NCI-H446 treated with DMSO at 0.1 percent for 48 hours (cell line): ENCODE measurements at regions not wholly inside any gene's neighbourhood (a gene's known extent, or its start where the extent isn't known, plus 50 kb on each side); places are given as distances from the start of the nearest gene placed in this dataset.
"Not testable (repeated sequence)": the region's sequence is repeated elsewhere in the genome, so short reads cannot be mapped to it uniquely, and the experiment has no call there.

Source experiments
- DNase-seq: peaks from one replicate; lab custom pipeline; 2025; lab: John Stamatoyannopoulos, UW

GRCh38 chr10:123270221-123270620 is 116.0 kb downstream of the BUB3 start:
- DNase-seq = no peak

- no peak for DNase-seq
Observed at GRCh38 chr10:123270806-123271205, 116.6 kb downstream of the BUB3 start.

GRCh38 chr10:123272171-123272570 is 118.0 kb downstream of the BUB3 start:
- no peak for DNase-seq

- DNase-seq = no peak
Observed at GRCh38 chr10:123274306-123275135, 120.3 kb downstream of the BUB3 start.

- DNase-seq = no peak
Observed at GRCh38 chr10:123275136-123275564, 120.9 kb downstream of the BUB3 start.

GRCh38 chr10:123278445-123278844 is 124.2 kb downstream of the BUB3 start:
- no peak for DNase-seq

- not testable (repeated sequence) for DNase-seq
Observed at GRCh38 chr10:123283371-123283770, 129.2 kb downstream of the BUB3 start.

- DNase-seq = no peak
Observed at GRCh38 chr10:123284022-123284421, 129.8 kb downstream of the BUB3 start.

GRCh38 chr10:123287594-123288247 is 133.5 kb downstream of the BUB3 start:
- no peak for DNase-seq

GRCh38 chr10:123289432-123289831 is 135.2 kb downstream of the BUB3 start:
- no peak for DNase-seq

GRCh38 chr10:123294109-123294508 is 139.9 kb downstream of the BUB3 start:
- no peak for DNase-seq

GRCh38 chr10:123294886-123295285 is 140.7 kb downstream of the BUB3 start:
- DNase-seq = no peak

GRCh38 chr10:123295644-123296043 is 141.4 kb downstream of the BUB3 start:
- DNase-seq = no peak

- DNase-seq = no peak
Observed at GRCh38 chr10:123297175-123297574, 143.0 kb downstream of the BUB3 start.

- no peak for DNase-seq
Observed at GRCh38 chr10:123298583-123298982, 144.4 kb downstream of the BUB3 start.

- DNase-seq = no peak
Observed at GRCh38 chr10:123299598-123299997, 145.4 kb downstream of the BUB3 start.

GRCh38 chr10:123301077-123301857 is 147.1 kb downstream of the BUB3 start:
- no peak for DNase-seq

- DNase-seq = no peak
Observed at GRCh38 chr10:123303581-123304337, 149.6 kb downstream of the BUB3 start.

- no peak for DNase-seq
Observed at GRCh38 chr10:123305671-123306070, 151.5 kb downstream of the BUB3 start.

- no peak for DNase-seq
Observed at GRCh38 chr10:123306290-123306689, 152.1 kb downstream of the BUB3 start.

GRCh38 chr10:123309731-123310130 is 155.5 kb downstream of the BUB3 start:
- no peak for DNase-seq

GRCh38 chr10:123316776-123317175 is 162.6 kb downstream of the BUB3 start:
- DNase-seq = no peak
